Stimulated activated effector memory CD8-positive, alpha-beta T cell treated with anti-CD3 and anti-CD28 coated beads, Interleukin-12 subunit alpha, Interleukin-12 subunit beta, amount 100 ng/mL, for 72 hours (primary cell): ENCODE measurements at regions not wholly inside any gene's neighbourhood (a gene's known extent, or its start where the extent isn't known, plus 50 kb on each side); places are given as distances from the start of the nearest gene placed in this dataset.

Experiments
- ATAC-seq: fragments of 150-1000 bp; cut with Tn5 transposase; 2 replicates; pipeline ENCODE4 v1.10.0; 2021
- DNase-seq, 2 donors: peaks; one replicate each; pipeline ENCODE4 v3.0.0; 2021 to 2022; ENCODE audit warnings: low spot score in 2 of 2
- H3K27ac Mint-ChIP-seq: one replicate; pipeline ENCODE4 v1.8.0; 2022; ENCODE audit warnings: mild to moderate bottlenecking, mixed read lengths
- H3K36me3 Mint-ChIP-seq: one replicate; pipeline ENCODE4 v1.8.0; 2022; ENCODE audit warnings: mild to moderate bottlenecking, mixed read lengths
- H3K4me1 Mint-ChIP-seq: one replicate; pipeline ENCODE4 v1.8.0; 2022; ENCODE audit warnings: mixed read lengths
- H3K4me3 Mint-ChIP-seq: one replicate; pipeline ENCODE4 v1.8.0; 2022; ENCODE audit warnings: mild to moderate bottlenecking, mixed read lengths
- H3K9me3 Mint-ChIP-seq: one replicate; pipeline ENCODE4 v1.8.0; 2022; ENCODE audit warnings: mixed read lengths

- no peak for ATAC-seq
- Mint-ChIP-seq H3K36me3 (no peaks in the 10 kb centered on the region), H3K9me3 (peaks cover 10% of the 10 kb centered on the region), H3K27ac (no peak overlapping the region), H3K4me3 (no peak overlapping the region), H3K4me1 (no peaks in the 10 kb centered on the region)
- DNase-seq = no peak
Observed at GRCh38 chr16:9542165-9542755, 450.8 kb downstream of the HAPSTR1 start.

GRCh38 chr16:9545522-9546437 lies 454.3 kb downstream of the HAPSTR1 start:
- no peak overlapping the region for H3K4me3 Mint-ChIP-seq
- no peak for ATAC-seq

DNA sequence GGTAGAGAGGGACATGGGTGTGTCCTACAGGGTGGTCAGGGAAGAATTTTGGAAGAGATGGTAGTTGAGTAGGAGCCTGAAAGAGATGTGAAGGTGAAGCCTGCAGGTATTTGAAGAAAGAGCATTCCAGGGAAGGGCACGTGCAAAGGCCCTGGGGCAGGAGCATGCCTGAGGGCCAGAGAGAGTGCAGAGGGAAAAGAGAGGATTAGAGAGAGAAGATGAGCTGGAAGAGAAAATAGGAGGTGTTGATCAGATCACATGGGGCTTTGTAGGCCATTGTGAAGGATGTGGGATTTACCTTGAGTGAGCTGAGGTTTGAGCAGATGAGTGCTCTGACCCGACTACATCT lies 455.0 kb downstream of the HAPSTR1 start:
- H3K27ac Mint-ChIP-seq = no peak overlapping the region
- no peak overlapping the region for H3K4me3 Mint-ChIP-seq
- no peak for DNase-seq
- no peaks in the 10 kb centered on the region for H3K36me3 Mint-ChIP-seq
- ATAC-seq = no peak
- H3K4me1 Mint-ChIP-seq = no peaks in the 10 kb centered on the region
- H3K9me3 Mint-ChIP-seq = peaks cover 8% of the 10 kb centered on the region

More at GRCh38 chr16:9545522-9546437, 454.3 kb downstream of the HAPSTR1 start:
- no peaks in the 10 kb centered on the region for H3K36me3 Mint-ChIP-seq
- H3K27ac Mint-ChIP-seq = no peak overlapping the region
- peaks cover 6% of the 10 kb centered on the region for H3K9me3 Mint-ChIP-seq
- no peak for DNase-seq
- no peaks in the 10 kb centered on the region for H3K4me1 Mint-ChIP-seq

GRCh38 chr16:9549487-9549886 lies 458.0 kb downstream of the HAPSTR1 start:
- H3K4me3 Mint-ChIP-seq = no peak overlapping the region
- H3K36me3 Mint-ChIP-seq = no peaks in the 10 kb centered on the region
- ATAC-seq (no peak), DNase-seq (no peak)
- H3K27ac Mint-ChIP-seq = no peak overlapping the region
- no peaks in the 10 kb centered on the region for H3K4me1 Mint-ChIP-seq
- H3K9me3 Mint-ChIP-seq = peaks cover 9% of the 10 kb centered on the region

- no peaks in the 10 kb centered on the region for H3K36me3 Mint-ChIP-seq
- H3K4me1 Mint-ChIP-seq = no peaks in the 10 kb centered on the region
- peaks cover 3% of the 10 kb centered on the region for H3K9me3 Mint-ChIP-seq
- no peak for DNase-seq
- ATAC-seq = no peak
- H3K27ac Mint-ChIP-seq = no peak overlapping the region
- no peak overlapping the region for H3K4me3 Mint-ChIP-seq
Observed at GRCh38 chr16:9555051-9555450, 463.6 kb downstream of the HAPSTR1 start.

DNA sequence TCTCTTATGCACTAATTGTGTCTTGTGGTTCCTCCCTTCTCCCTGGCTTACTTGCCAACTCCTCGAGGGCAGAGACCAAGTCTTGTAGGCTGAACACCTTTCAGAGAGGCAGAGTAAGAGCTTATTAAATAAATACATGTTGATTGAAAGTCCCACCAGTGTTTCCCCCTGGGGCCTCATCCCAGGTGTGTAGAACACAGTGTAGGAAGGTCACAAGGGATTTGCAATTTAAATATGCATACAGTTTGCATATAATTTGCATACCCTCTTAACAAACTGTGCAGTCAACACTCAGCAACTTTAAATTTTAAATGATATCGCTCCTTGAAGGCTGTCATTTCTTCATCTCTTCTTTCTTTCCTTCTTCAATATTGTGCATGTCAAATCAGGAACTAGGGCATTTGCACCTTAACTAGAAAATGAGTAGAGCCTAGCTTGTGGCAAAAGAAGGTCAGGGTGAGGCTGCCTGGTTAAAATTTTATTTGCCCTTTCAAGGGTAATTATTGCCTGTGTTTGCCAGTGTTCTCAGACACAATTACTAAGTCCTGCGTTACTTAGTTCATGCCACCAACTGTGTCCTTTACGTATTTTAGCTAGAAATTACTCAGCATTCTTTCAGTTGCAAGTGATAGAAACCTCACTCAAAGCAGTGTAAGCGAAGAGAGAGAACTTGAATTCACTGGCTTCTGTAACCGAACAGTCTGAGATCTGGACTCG lies 465.7 kb downstream of the HAPSTR1 start:
- DNase-seq (no peak), ATAC-seq (no peak)
- Mint-ChIP-seq H3K4me1 (no peaks in the 10 kb centered on the region), H3K27ac (no peak overlapping the region), H3K4me3 (no peak overlapping the region), H3K9me3 (no peaks in the 10 kb centered on the region), H3K36me3 (no peaks in the 10 kb centered on the region)

DNA sequence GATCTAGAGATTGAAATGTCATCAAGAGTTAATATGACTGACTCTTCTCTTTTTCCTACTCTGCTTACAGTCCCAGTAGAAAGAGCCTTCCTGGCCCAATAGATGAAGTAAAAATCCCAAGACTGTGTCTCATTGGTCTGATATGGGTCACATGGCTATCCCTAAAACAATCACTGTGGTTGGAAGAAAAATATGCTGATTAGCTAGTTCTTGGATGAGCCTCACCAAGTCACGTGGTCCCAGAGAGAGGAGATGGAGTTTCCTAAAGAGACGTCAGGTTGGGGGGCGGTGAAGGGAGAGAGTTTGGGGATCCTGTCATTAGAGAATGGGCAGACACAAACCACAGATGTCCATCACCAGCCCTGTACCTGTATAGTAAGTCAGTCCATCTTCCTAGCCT lies 466.3 kb downstream of the HAPSTR1 start:
- H3K4me1 Mint-ChIP-seq = no peaks in the 10 kb centered on the region

GRCh38 chr16:9566099-9566498 lies 474.7 kb downstream of the HAPSTR1 start:
- Mint-ChIP-seq H3K9me3 (peaks cover 3% of the 10 kb centered on the region), H3K4me3 (no peak overlapping the region), H3K27ac (no peak overlapping the region), H3K36me3 (no peaks in the 10 kb centered on the region), H3K4me1 (no peaks in the 10 kb centered on the region)
- DNase-seq (no peak), ATAC-seq (no peak)

More for the DNA sequence above, 466.3 kb downstream of the HAPSTR1 start:
- ATAC-seq = no peak
- Mint-ChIP-seq H3K27ac (no peak overlapping the region), H3K36me3 (no peaks in the 10 kb centered on the region), H3K4me3 (no peak overlapping the region), H3K9me3 (no peaks in the 10 kb centered on the region)
- DNase-seq = no peak

DNA sequence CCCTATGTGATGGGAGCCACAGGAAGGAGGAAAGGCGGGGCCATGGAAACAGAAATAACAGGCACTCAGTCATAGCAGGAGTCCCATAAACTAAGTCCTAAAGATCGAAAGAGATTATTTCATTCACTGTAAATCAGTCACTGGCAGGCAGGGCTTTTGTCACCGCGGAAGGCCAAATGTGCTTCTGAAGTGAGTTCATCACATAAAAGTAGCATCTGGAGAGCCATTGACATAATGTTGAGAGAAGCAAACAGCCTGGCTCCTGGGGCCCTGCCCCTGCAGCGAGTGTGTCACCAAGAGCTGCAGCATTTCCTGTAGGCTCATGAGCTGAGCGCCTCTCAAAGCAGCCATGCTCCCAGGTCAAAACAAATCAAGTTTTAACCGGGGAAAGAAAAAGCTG lies 476.2 kb downstream of the HAPSTR1 start:
- H3K27ac Mint-ChIP-seq = no peak overlapping the region
- DNase-seq (no peak), ATAC-seq (no peak)
- H3K4me1 Mint-ChIP-seq = no peaks in the 10 kb centered on the region
- no peaks in the 10 kb centered on the region for H3K36me3 Mint-ChIP-seq
- no peak overlapping the region for H3K4me3 Mint-ChIP-seq
- H3K9me3 Mint-ChIP-seq = peaks cover 3% of the 10 kb centered on the region

DNA sequence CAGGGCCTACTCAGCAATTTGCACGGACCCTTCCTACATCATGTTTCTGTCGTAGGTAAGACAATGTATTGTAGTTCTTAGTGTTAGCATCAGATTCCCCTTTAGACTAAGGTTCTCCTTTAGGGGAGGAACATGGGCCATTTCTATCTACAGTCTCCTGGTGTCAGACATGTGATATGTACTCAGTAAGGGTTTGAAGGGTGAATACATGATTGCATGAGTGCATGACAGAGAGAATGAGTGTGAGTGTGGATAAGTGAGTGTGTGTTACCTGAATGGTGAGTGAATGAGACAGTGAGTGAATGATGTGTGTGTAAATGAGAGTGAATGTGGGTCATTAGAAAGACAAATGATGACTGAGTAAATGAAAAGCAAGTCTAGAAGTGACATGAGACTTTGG lies 476.8 kb downstream of the HAPSTR1 start:
- H3K27ac Mint-ChIP-seq = no peak overlapping the region
- no peak for ATAC-seq
- peaks cover 3% of the 10 kb centered on the region for H3K9me3 Mint-ChIP-seq

DNA sequence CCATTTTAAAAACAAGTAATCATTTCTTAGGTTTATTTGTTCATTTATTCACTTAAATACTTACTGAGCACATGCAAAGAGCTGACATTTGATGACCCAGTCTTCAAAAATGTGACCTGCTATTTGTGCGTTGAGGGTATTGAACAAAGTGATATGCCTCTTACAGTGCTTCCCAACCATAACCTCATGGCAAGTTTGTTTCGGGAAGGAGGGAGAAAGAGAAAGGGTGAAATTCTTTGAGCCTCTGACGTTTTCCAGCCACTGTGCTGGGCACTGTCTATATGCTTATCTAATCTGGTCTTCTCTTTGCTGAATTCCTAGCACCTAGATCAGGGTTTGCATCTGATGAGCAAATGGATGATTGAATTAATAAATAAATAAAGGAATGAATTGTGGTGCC lies 479.1 kb downstream of the HAPSTR1 start:
- DNase-seq (no peak), ATAC-seq (no peak)
- H3K4me1 Mint-ChIP-seq = no peaks in the 10 kb centered on the region
- peaks cover 2% of the 10 kb centered on the region for H3K9me3 Mint-ChIP-seq
- H3K36me3 Mint-ChIP-seq = no peaks in the 10 kb centered on the region
- H3K4me3 Mint-ChIP-seq = no peak overlapping the region
- no peak overlapping the region for H3K27ac Mint-ChIP-seq

More for the DNA sequence above, 476.8 kb downstream of the HAPSTR1 start:
- no peak for DNase-seq
- no peaks in the 10 kb centered on the region for H3K4me1 Mint-ChIP-seq
- H3K4me3 Mint-ChIP-seq = no peak overlapping the region
- no peaks in the 10 kb centered on the region for H3K36me3 Mint-ChIP-seq

DNA sequence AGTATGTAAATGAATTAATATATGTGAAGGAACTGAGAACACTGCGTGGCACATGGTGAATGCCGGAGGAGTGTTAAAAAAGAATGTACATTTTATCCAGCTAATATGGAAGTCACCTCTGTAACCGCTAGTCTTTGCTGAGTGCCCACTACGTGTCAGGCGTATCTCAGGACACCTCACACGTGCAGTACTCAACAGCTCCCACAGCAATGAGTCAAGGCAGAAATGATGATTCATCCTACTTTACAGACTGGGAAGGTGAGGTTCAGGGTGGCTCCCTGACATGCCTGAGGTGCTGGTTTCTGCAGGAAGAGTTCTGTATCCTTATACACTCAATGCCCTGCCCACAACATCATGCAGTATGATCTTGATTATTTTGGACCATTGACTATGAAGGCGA lies 487.0 kb downstream of the HAPSTR1 start:
- Mint-ChIP-seq H3K4me3 (no peak overlapping the region), H3K4me1 (no peaks in the 10 kb centered on the region)

DNA sequence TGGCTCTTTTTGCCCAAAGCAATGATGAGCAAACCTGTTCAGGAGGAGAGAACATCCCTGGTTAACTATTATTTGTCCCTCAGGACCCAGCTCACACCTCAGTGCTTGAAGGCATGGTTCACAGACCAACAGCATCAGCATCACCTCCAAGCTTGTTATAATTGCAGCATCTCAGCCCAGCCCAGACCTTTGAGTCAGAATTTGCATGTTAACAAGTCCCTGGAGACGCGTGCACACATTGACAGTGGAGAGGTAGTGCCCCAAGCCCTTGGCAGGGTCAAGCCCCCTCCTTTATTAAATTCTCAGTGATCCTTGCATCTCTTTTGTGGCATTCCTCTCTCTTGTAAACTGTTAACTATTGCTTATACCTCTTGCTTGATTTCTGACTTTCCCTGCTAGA lies 488.6 kb downstream of the HAPSTR1 start:
- no peaks in the 10 kb centered on the region for H3K36me3 Mint-ChIP-seq

More for the DNA sequence above, 487.0 kb downstream of the HAPSTR1 start:
- H3K27ac Mint-ChIP-seq = no peak overlapping the region
- peaks cover 13% of the 10 kb centered on the region for H3K9me3 Mint-ChIP-seq
- DNase-seq (no peak), ATAC-seq (no peak)
- H3K36me3 Mint-ChIP-seq = no peaks in the 10 kb centered on the region

GRCh38 chr16:9593440-9593839 lies 502.0 kb downstream of the HAPSTR1 start:
- Mint-ChIP-seq H3K9me3 (peaks cover 6% of the 10 kb centered on the region), H3K4me1 (no peaks in the 10 kb centered on the region), H3K36me3 (no peaks in the 10 kb centered on the region), H3K4me3 (no peak overlapping the region), H3K27ac (no peak overlapping the region)
- no peak for ATAC-seq
- no peak for DNase-seq

More for the DNA sequence above, 488.6 kb downstream of the HAPSTR1 start:
- no peak for ATAC-seq
- DNase-seq = no peak
- Mint-ChIP-seq H3K4me3 (no peak overlapping the region), H3K27ac (no peak overlapping the region), H3K9me3 (peaks cover 13% of the 10 kb centered on the region), H3K4me1 (no peaks in the 10 kb centered on the region)

DNA sequence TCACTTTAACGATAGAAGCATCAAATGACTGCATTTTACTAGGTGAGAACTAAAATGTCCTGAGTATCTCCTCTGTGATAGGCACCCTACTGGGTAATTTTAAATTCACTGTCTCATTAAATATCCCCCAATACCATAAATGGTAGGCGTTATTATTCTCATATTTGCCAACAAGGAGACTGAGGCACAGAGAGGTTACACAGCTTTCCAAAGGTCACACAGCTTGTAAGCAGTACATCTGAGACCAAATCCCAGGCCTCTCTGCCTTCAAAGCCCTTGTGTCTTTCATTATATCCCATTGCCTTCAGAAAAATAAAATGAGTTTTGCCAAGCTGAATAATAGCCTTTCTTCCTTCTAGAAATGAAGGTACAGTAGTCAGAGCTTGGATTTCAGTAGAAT lies 502.6 kb downstream of the HAPSTR1 start:
- DNase-seq (no peak), ATAC-seq (no peak)
- no peaks in the 10 kb centered on the region for H3K36me3 Mint-ChIP-seq
- H3K9me3 Mint-ChIP-seq = peaks cover 6% of the 10 kb centered on the region
- H3K4me3 Mint-ChIP-seq = no peak overlapping the region
- no peak overlapping the region for H3K27ac Mint-ChIP-seq
- no peaks in the 10 kb centered on the region for H3K4me1 Mint-ChIP-seq
